Dendritic cell treated with granulocyte-macrophage colony-stimulating factor and Interleukin-4, amounts not matched to agents 40 ng/mL and 50 ng/mL, for 4 days (primary cell): ENCODE measurements at regions not wholly inside any gene's neighbourhood (a gene's known extent, or its start where the extent isn't known, plus 50 kb on each side); places are given as distances from the start of the nearest gene placed in this dataset.

Source experiments
- H3K27ac Mint-ChIP-seq: one replicate; pipeline ENCODE4 v1.8.0; 2022; ENCODE audit warnings: mild to moderate bottlenecking, mixed read lengths
- H3K27me3 Mint-ChIP-seq: one replicate; pipeline ENCODE4 v1.8.0; 2022; ENCODE audit warnings: mild to moderate bottlenecking, mixed read lengths
- H3K36me3 Mint-ChIP-seq: one replicate; pipeline ENCODE4 v1.8.0; 2022; ENCODE audit warnings: low read depth, mixed read lengths
- H3K4me1 Mint-ChIP-seq: one replicate; pipeline ENCODE4 v1.8.0; 2022; ENCODE audit warnings: low read depth, mixed read lengths
- H3K4me3 Mint-ChIP-seq: one replicate; pipeline ENCODE4 v1.8.0; 2022; ENCODE audit warnings: mild to moderate bottlenecking, moderate library complexity, mixed read lengths
- H3K9me3 Mint-ChIP-seq: one replicate; pipeline ENCODE4 v1.8.0; 2022; ENCODE audit warnings: mixed read lengths
- intact Hi-C: fragments of 100-400 bp; cut with micrococcal nuclease; formaldehyde crosslinking; loops from one replicate; pipeline ENCODE4 v1.15.0; 2022

DNA sequence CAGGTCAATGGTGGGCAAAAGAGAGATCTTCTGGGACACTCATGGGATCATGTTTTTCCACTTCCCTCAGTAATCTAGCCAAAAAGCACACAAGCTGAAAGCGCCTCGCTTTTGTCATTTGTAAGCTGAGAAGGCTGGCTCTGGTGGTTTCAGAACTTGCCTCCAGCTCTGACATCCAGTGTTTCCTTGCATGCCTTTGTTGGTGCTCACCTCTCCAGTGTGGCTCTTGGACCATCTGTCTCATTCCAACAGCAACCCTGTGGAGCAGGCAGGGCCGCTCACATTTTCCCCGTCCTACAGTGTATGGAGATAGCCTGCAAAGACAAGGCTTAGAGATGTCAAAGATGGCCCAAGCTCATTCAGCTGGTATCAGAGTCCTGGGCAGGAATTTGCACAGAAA lies 160.8 kb upstream of the KLF4 start:
- Mint-ChIP-seq H3K27me3 (peaks cover 4% of the 10 kb centered on the region), H3K4me3 (no peak overlapping the region), H3K9me3 (no peaks in the 10 kb centered on the region), H3K4me1 (peaks cover 8% of the 10 kb centered on the region), H3K27ac (peak overlapping the region; percentile 17), H3K36me3 (no peaks in the 10 kb centered on the region)
- intact Hi-C loops: loop anchor here (10.0 kb wide), 1 partner anchor 594 kb away; no protein-coding TSS in a partner anchor

DNA sequence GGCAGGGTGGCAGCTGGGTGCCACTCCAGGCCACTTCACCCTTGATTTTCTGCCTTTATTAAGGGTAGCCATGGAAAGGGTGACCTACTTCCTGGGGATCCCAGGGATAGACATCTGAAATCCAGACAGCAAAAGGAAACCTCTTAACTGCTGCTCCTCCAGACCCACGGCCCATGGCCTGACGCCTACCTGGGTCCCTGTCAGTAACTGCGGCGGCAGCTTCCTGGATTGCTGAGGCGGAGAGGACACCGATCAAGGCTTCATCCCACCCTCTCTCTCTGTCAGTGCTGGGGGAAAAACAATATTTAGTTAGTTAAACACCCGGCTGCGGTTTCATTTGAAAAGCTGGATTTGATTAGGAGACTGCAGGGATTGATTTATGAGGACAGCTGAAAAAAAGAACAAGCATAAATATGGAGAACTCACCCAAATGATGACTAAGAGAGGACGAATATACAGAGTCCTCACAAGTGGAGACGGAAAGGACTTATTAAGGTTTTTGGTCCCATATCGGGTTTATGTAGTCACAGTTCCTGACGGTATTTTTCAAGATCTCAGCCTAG lies 158.7 kb upstream of the KLF4 start:
- intact Hi-C loops: no loop called here

DNA sequence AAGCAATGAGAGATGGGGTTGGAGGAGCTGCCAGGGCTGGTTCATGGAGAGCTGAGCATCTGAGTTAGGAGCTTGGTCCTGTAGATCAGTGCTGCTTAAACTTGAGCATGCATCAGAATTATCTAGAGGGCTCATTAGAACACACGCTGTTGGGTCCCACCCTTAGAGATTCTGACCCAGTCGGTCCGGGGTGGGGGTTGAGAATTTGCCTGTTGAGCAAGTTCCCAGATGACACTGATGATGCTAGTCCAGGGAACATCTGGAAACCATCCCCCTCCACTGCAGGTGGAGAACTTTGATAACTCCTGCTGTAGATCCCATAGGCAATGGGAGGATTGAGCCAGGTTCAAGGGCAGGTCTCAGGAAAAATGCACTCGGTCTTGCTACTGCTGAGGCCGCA lies 158.0 kb upstream of the KLF4 start:
- Mint-ChIP-seq H3K4me3 (no peak overlapping the region), H3K27me3 (peaks cover 1% of the 10 kb centered on the region), H3K4me1 (peaks cover 15% of the 10 kb centered on the region), H3K9me3 (no peaks in the 10 kb centered on the region), H3K27ac (no peak overlapping the region), H3K36me3 (no peaks in the 10 kb centered on the region)
- intact Hi-C loops: no loop called here

More for the DNA sequence above, 158.7 kb upstream of the KLF4 start:
- H3K9me3 Mint-ChIP-seq: no peaks in the 10 kb centered on the region
- peaks cover 19% of the 10 kb centered on the region for H3K4me1 Mint-ChIP-seq
- peaks cover 4% of the 10 kb centered on the region for H3K27me3 Mint-ChIP-seq
- no peak overlapping the region for H3K27ac Mint-ChIP-seq
- H3K36me3 Mint-ChIP-seq: no peaks in the 10 kb centered on the region
- H3K4me3 Mint-ChIP-seq: no peak overlapping the region

DNA sequence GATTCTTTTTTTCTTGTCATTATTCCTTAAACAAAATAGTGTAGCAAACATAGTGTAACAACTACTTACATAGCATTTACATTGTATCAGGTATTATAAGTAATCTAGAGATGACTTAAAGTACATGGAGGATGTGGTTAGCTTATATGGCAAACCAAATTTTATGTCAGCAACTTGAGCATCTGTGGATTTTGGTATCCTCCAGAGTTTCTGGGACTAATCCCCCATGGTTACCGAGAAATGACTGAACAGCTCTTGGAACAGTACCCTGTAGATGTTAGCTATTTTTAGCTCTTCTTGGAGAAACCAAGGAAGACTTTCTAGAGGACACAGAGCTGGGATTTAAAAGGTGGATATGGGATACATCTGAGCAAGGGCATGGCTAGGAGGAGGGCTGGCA lies 157.6 kb upstream of the KLF4 start:
- intact Hi-C loops: no loop called here
- Mint-ChIP-seq H3K4me1 (peaks cover 15% of the 10 kb centered on the region), H3K36me3 (no peaks in the 10 kb centered on the region), H3K27me3 (peaks cover 1% of the 10 kb centered on the region), H3K27ac (no peak overlapping the region), H3K9me3 (no peaks in the 10 kb centered on the region), H3K4me3 (no peak overlapping the region)

DNA sequence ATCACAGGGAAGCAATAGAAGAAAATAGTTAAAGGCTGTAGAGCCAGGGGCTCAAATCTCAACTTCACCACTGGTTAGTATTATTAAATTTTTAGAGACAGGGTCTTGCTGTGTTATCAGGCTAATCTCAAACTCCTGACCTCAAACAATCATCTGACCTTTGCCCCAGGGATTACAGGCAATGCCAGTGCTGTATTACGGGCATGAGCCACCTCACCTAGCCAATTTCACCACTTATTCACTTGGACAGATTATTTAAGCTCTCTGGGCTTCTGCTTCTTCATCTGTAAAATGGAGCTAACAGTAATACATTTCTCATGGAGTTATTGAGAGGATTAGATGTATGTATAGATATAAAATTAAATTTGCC lies 155.9 kb upstream of the KLF4 start:
- H3K4me1 Mint-ChIP-seq: peaks cover 18% of the 10 kb centered on the region
- H3K4me3 Mint-ChIP-seq: peak overlapping the region; percentile 44
- no peaks in the 10 kb centered on the region for H3K9me3 Mint-ChIP-seq
- intact Hi-C loops: no loop called here
- no peaks in the 10 kb centered on the region for H3K36me3 Mint-ChIP-seq
- no peaks in the 10 kb centered on the region for H3K27me3 Mint-ChIP-seq
- H3K27ac Mint-ChIP-seq: peak overlapping the region; percentile 92

DNA sequence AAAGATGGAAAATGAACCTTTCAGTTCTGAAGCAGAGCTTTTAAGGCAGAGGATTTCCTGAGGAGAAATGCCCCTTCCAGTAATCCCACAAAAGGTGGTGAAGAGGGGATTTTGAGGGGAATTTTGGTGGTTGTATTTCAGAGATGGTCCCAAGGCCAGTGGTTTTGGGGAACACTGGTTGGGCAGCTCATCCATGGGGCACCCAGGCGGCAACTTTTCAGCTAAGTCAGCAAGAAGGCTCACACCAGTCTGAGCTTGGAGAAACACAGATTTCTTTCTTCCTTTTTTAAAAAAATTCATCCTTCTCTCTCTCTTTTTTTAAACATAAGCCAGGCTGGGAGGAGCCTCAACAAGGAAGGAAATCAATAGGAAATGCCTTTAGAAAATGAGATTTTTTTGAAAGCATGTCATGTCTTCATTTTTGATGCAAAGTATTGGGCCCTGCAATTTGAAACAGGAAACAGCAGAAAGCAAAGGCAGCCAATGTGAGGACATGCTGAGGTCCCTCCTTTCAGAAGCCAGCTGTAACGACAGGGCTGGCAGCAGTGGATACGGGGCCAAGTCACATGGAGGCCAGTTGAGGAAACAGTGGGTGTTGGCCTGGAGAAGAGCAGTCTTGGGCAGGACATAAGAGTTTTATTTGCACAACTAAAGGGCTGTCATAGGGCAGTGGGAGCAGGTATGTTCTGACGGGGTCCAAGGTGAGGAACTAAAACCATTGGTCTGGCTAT lies 155.3 kb upstream of the KLF4 start:
- Mint-ChIP-seq H3K4me3 (peak overlapping the region; percentile 44), H3K4me1 (peaks cover 24% of the 10 kb centered on the region), H3K27me3 (no peaks in the 10 kb centered on the region), H3K27ac (peak overlapping the region; percentile 92), H3K36me3 (no peaks in the 10 kb centered on the region), H3K9me3 (no peaks in the 10 kb centered on the region)
- intact Hi-C loops: no loop called here

DNA sequence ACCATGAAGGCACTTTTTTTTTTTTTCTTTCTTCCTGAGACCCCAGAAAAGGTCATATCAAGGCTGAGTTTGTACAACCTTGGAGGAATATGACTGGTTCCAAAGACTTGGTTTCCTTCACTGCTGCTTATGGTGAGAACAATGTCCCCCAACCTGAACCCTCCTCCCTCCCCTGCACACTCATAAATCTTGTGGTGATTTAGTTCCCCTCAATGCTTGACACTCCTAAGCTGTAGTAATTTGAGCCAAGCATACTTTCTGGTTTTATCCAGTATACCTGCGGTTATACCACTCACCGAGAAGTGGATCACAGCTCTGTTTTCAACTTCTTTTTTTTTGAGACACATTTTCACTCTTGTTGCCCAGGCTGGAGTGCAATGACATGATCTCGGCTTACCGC lies 149.9 kb upstream of the KLF4 start:
- no peak overlapping the region for H3K4me3 Mint-ChIP-seq
- H3K4me1 Mint-ChIP-seq: peaks cover 52% of the 10 kb centered on the region
- peaks cover 5% of the 10 kb centered on the region for H3K36me3 Mint-ChIP-seq
- H3K9me3 Mint-ChIP-seq: no peaks in the 10 kb centered on the region
- H3K27me3 Mint-ChIP-seq: no peaks in the 10 kb centered on the region
- intact Hi-C loops: loop anchor here (2.0 to 5.0 kb wide), 3 partner anchors 35 to 633 kb away; partner anchors contain the start of gene KLF4
- peak overlapping the region; percentile 99 for H3K27ac Mint-ChIP-seq

DNA sequence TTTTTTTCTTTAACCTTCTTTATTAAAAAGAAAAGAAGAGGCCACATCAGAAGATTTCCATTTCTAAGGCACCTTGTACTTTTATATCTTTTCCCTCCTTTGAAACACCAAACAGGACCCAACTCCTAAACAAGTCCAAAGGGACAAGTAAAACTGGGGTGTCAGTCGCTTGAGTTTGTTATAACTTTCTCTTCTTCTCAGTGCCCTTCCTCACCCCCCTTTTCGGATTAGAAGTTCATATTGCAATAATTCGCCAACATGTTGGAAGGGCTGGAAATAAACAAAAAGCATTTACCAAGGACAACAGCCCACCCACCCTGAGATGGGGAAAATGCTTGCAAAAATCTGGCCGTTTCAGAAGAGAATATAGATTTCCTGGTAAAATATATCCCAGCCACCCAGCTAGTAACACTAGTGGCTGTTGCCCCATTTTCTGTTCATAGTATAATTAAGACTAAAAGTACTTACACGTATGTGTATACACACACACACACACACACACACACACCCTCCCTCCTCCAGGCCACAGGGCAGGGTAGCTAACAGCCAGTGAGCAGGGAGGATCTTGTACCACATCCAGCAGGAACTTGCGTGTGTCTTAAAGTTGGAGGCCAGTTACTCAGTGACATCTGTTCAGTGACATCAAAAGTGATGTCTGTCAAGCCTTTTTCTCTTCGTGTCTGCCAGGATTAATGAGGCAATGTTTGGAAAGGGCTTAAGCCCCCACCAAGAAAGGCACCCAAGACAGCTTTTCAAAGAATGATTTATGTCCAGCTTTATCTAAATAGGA lies 149.1 kb upstream of the KLF4 start:
- Mint-ChIP-seq H3K4me3 (peak overlapping the region; percentile 86), H3K9me3 (no peaks in the 10 kb centered on the region)
- intact Hi-C loops: loop anchor here (2.0 to 5.0 kb wide), 3 partner anchors 36 to 634 kb away; partner anchors contain the start of gene KLF4

DNA sequence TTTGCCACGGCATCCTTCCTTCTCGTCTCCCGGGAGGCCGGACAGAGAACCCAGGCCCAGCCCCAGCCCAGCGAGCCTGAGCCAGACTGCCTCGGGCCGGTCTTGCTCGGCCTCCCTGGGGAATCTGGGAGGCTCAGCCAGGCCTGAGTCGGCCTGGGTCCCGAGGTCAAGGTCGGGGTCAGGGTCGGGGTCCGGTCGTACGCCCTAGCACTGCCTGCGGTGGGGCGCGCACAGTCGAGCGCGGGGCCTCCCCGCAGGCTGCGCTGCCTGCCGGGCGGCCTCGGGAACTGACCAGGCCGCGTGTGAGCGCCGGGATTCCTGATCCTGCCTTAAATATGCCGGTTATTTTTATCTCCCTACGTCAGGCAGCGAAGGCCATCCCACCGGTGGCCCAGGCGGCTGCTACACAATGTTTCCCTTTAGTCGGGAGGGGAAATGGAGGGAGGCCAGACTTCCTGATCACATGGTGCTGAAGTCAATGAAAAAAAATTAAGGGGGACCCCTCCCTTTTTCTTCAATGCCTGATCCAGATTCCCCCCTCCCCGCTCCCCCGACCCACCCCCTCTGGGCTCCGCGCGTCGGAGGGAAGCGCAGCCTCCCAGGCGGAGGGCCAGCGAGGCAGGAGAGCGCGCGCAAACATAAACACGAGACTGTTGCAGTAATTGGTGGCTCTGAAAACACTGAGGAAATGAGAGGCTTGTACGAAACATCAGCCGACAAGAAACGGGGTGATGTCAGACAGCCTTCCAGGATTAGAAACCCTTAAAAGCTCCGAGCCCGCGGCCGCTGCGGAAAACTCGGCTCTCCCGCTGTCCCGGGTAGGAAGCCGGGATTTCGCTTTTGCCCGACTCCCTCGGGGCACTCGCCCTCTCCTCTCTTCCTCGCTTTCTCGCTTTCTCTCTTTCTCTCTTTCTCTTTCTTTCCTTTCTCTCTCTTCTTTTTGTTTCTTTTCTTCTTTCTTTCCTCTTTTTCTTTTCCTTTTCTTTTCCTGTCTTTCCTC lies 148.2 kb upstream of the KLF4 start:
- Mint-ChIP-seq H3K4me3 (peak overlapping the region; percentile 86), H3K27me3 (no peaks in the 10 kb centered on the region), H3K27ac (peak overlapping the region; percentile 99), H3K4me1 (peaks cover 53% of the 10 kb centered on the region), H3K36me3 (peaks cover 5% of the 10 kb centered on the region), H3K9me3 (no peaks in the 10 kb centered on the region)
- intact Hi-C loops: loop anchor here (2.0 to 5.0 kb wide), 3 partner anchors 37 to 635 kb away; partner anchors contain the start of gene KLF4

More for the DNA sequence above, 149.1 kb upstream of the KLF4 start:
- peaks cover 49% of the 10 kb centered on the region for H3K4me1 Mint-ChIP-seq
- H3K27me3 Mint-ChIP-seq: no peaks in the 10 kb centered on the region
- peak overlapping the region; percentile 99 for H3K27ac Mint-ChIP-seq
- peaks cover 5% of the 10 kb centered on the region for H3K36me3 Mint-ChIP-seq

DNA sequence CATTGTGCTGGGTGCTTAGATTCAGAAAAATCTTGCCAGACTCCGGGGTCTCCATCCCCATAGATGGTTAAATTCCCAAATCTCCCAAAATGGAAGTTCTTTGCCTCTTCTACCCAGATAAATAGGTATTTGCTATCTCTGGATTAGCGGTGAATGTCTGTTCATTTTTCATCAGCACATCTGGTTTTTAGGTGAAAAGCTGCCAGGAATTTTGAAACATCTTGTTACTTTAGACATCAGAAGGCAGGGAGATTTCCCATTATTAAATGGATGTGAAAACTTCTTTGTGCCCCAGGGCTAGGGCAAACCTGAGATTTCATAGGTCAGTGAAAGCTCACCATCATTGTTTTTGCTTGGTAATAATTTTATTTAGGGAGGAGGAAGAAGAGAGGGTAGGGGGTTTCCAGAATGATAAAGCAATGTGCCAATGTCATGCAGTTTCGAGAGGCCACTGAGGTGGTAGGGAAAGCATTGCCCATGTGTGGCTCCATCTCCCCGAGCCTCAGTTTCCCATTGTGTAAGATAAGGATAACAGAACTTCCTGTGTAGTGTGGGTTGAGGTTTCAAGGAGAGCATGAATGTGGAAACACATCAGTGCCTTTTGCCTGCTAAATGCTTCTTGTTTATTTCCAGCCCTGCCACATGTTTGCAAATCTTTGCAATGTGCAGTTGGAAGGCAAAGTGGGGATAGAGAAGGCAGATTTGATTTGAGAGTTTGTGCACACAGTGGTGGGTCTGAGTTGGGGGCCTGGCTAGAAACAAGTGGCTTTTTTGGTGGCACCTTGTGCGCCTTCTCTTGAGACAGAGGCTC lies 147.2 kb upstream of the KLF4 start:
- H3K27ac Mint-ChIP-seq: peak overlapping the region; percentile 99
- no peaks in the 10 kb centered on the region for H3K9me3 Mint-ChIP-seq
- no peaks in the 10 kb centered on the region for H3K27me3 Mint-ChIP-seq
- H3K36me3 Mint-ChIP-seq: peaks cover 5% of the 10 kb centered on the region
- peaks cover 53% of the 10 kb centered on the region for H3K4me1 Mint-ChIP-seq
- no peak overlapping the region for H3K4me3 Mint-ChIP-seq
- intact Hi-C loops: loop anchor here (5.0 kb wide), 1 partner anchor 636 kb away; no protein-coding TSS in a partner anchor

DNA sequence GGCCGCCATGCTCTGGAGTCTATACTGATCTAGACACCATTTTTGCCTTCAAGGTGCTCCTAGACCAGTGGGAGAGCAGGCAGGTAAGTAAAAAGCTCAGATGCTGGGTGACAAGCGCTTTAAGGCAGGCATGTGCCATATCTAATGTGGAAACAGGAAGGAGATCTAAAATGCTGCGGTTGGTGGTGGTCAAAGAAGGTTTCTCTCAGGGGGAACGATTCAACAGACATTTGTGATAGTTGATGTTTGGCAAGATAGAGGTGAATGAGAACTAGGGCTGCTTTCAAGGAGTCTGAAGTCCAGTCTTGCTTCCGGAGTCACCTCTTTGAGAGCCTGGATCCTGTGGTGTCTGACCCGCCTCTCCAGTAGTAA lies 146.2 kb upstream of the KLF4 start:
- Mint-ChIP-seq H3K27ac (no peak overlapping the region), H3K4me1 (peaks cover 55% of the 10 kb centered on the region), H3K36me3 (peaks cover 5% of the 10 kb centered on the region), H3K4me3 (no peak overlapping the region), H3K9me3 (no peaks in the 10 kb centered on the region), H3K27me3 (no peaks in the 10 kb centered on the region)
- intact Hi-C loops: loop anchor here (5.0 kb wide), 1 partner anchor 637 kb away; no protein-coding TSS in a partner anchor

DNA sequence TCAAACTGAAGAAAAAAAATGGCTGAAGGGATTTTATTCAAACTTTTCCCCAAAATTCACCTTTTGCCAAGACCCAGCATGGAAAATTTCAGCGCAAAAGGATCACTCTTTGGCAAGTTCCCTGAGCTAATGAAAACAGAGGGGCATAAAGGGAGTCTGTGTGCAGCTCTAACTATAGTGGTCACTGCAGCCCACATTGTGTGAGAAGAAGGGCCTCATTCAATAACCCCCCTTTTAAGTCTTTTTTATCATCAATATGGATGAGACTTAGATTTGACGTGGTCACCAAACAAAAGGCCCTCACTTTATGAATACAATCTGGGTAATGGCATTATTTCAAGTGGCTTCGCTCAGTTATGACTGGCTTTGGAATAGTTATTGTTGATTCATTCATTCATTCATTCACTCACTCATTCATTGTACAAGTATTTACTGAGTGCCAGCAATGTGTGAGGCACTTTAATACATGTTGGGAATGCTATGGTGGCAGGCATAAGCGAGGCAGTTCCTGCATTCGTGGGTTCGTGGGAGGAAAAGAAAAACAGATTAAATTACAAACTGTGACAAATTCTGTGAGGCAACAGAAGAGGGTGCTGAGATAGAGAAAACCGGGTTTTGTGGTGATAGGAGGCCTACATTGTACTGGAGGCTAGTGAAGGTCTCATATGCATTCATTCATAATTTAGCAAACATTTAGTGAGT lies 145.7 kb upstream of the KLF4 start:
- Mint-ChIP-seq H3K27me3 (no peaks in the 10 kb centered on the region), H3K4me1 (peaks cover 56% of the 10 kb centered on the region), H3K36me3 (peaks cover 5% of the 10 kb centered on the region), H3K27ac (no peak overlapping the region), H3K4me3 (no peak overlapping the region), H3K9me3 (no peaks in the 10 kb centered on the region)
- intact Hi-C loops: loop anchor here (5.0 kb wide), 1 partner anchor 637 kb away; no protein-coding TSS in a partner anchor
